Mucosa of stomach (tissue), 1 donor: ENCODE measurements at regions not wholly inside any gene's neighbourhood (a gene's known extent, or its start where the extent isn't known, plus 50 kb on each side); places are given as distances from the start of the nearest gene placed in this dataset.

Source experiments
- H3K27me3 ChIP-seq: one replicate; pipeline ENCODE4 v1.7.0; 2013; ENCODE audit warnings: mild to moderate bottlenecking, low read length; ENCODE audit not compliant: control insufficient read depth, insufficient read depth
- H3K36me3 ChIP-seq: one replicate; pipeline ENCODE4 v1.7.0; 2013; ENCODE audit warnings: low read length; ENCODE audit not compliant: control insufficient read depth, insufficient read depth
- H3K4me1 ChIP-seq: one replicate; pipeline ENCODE4 v1.7.0; 2013; ENCODE audit warnings: mild to moderate bottlenecking, low read length; ENCODE audit not compliant: control insufficient read depth, insufficient read depth
- H3K4me3 ChIP-seq: one replicate; pipeline ENCODE4 v1.7.0; 2013; ENCODE audit warnings: low read length
- H3K9ac ChIP-seq: one replicate; pipeline ENCODE4 v1.7.0; 2013; ENCODE audit warnings: mild to moderate bottlenecking, low read length, moderate library complexity
- H3K9me3 ChIP-seq: one replicate; pipeline ENCODE4 v1.7.0; 2013; ENCODE audit warnings: mild to moderate bottlenecking, low read length, moderate library complexity; ENCODE audit not compliant: control insufficient read depth
- donor health status: Pancreatic carcinoma.

DNA sequence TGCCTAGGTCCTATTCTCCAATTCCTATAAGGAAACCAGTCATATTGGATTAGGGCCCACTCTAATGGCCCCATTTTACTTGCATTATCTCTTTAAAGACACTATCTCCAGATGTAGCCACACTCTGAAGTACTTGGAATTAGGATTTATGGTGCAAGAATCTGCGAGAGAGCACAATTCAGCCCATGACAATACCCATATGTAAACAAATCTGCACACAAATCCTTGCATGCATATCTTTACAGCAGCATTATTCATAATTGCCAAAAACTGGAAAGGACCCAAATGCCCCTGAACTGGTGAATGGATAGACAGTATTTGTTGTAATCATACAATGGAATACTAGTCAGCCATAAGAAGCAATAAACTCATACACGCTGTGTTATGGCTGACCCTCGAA lies 229.8 kb upstream of the ADAMTS5 start:
- H3K9ac ChIP-seq: no peak overlapping the region

GRCh38 chr21:27192281-27192949 lies 225.5 kb upstream of the ADAMTS5 start:
- H3K36me3 ChIP-seq: no peaks in the 10 kb centered on the region
- no peaks in the 10 kb centered on the region for H3K27me3 ChIP-seq
- H3K9me3 ChIP-seq: no peaks in the 10 kb centered on the region
- H3K4me1 ChIP-seq: no peaks in the 10 kb centered on the region
- H3K9ac ChIP-seq: no peak overlapping the region
- no peak overlapping the region for H3K4me3 ChIP-seq

More for the DNA sequence above, 229.8 kb upstream of the ADAMTS5 start:
- Histone ChIP-seq H3K4me3 (no peak overlapping the region), H3K4me1 (no peaks in the 10 kb centered on the region), H3K27me3 (no peaks in the 10 kb centered on the region), H3K9me3 (no peaks in the 10 kb centered on the region), H3K36me3 (no peaks in the 10 kb centered on the region)

GRCh38 chr21:27190601-27191000 lies 223.7 kb upstream of the ADAMTS5 start:
- no peak overlapping the region for H3K4me3 ChIP-seq
- no peak overlapping the region for H3K9ac ChIP-seq
- H3K36me3 ChIP-seq: no peaks in the 10 kb centered on the region
- H3K4me1 ChIP-seq: no peaks in the 10 kb centered on the region
- H3K27me3 ChIP-seq: no peaks in the 10 kb centered on the region
- H3K9me3 ChIP-seq: no peaks in the 10 kb centered on the region

GRCh38 chr21:27189870-27190269 lies 223.0 kb upstream of the ADAMTS5 start:
- H3K9ac ChIP-seq: no peak overlapping the region
- no peaks in the 10 kb centered on the region for H3K4me1 ChIP-seq
- no peak overlapping the region for H3K4me3 ChIP-seq

GRCh38 chr21:27173053-27173452 lies 206.2 kb upstream of the ADAMTS5 start:
- Histone ChIP-seq H3K36me3 (no peaks in the 10 kb centered on the region), H3K4me1 (no peaks in the 10 kb centered on the region), H3K4me3 (no peak overlapping the region), H3K27me3 (no peaks in the 10 kb centered on the region), H3K9me3 (no peaks in the 10 kb centered on the region), H3K9ac (no peak overlapping the region)

More at GRCh38 chr21:27189870-27190269, 223.0 kb upstream of the ADAMTS5 start:
- Histone ChIP-seq H3K9me3 (no peaks in the 10 kb centered on the region), H3K36me3 (no peaks in the 10 kb centered on the region), H3K27me3 (no peaks in the 10 kb centered on the region)

DNA sequence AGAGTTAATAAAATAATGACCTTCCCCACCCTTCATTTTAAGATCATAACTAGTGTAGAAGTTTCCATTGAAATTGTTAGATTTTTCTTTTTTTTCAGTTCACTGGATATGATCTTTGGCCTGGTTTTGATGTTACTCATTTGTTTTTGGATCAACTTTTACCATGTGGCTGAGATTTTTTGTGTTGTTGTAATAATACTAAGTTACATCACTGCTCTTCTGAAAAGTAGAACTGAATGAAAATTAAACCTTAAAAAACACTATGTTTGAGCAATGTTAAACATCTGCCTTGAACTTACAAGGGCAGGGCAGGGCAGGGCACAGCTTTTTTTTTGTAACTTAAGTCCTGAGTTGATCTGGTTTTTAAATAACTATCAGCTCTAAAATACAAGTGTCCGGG lies 204.8 kb upstream of the ADAMTS5 start:
- Histone ChIP-seq H3K27me3 (no peaks in the 10 kb centered on the region), H3K9ac (no peak overlapping the region), H3K4me3 (no peak overlapping the region), H3K4me1 (no peaks in the 10 kb centered on the region), H3K36me3 (no peaks in the 10 kb centered on the region), H3K9me3 (no peaks in the 10 kb centered on the region)

GRCh38 chr21:27168084-27168483 lies 201.2 kb upstream of the ADAMTS5 start:
- H3K9me3 ChIP-seq: no peaks in the 10 kb centered on the region
- H3K4me1 ChIP-seq: no peaks in the 10 kb centered on the region
- no peaks in the 10 kb centered on the region for H3K36me3 ChIP-seq
- no peaks in the 10 kb centered on the region for H3K27me3 ChIP-seq
- H3K4me3 ChIP-seq: no peak overlapping the region
- H3K9ac ChIP-seq: no peak overlapping the region

DNA sequence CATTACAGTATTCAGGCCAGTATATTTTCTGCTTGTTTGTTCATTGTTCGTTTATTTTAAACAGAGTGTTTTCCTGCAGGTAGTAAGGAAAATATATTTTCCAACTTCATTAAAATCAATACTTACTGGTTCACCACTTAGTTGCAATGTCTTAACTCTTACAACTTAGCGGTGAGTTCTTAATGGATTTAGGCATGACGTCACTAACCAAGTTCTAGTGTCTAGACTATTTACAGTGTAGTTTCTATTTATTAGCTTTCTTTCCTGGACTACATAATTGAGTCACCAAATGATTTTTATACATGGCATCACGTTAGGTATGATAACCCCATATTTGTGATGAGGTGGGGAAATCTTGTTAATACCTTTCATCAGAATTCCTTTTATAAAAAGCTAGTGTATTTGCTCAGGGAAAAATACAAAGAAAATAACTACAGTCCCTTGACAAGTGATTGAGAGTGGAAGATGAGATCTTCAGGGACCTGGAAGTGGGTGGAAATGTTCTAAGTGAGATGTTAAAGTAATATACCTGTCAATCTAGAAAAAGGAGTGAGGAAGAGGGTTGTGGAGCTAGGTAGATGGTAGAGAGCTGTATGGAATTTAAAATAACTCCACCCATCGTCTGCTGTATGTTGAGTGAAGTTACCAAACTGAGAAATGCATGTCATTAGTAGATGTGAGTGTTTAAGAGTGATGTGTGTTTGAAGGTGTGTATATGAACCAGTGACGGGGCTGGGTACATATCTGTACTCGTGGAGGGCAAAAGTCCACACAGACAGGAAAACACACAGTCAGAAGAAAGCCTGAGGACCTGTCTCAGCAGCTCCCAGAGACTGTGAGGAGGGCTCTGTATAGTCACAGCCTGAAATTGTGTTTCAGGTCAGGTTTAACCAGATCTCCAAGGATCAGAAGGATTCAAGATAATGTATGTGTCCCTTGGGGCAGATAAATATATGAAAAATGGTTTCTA lies 197.6 kb upstream of the ADAMTS5 start:
- Histone ChIP-seq H3K27me3 (no peaks in the 10 kb centered on the region), H3K9me3 (no peaks in the 10 kb centered on the region), H3K4me1 (no peaks in the 10 kb centered on the region), H3K36me3 (no peaks in the 10 kb centered on the region), H3K4me3 (no peak overlapping the region), H3K9ac (no peak overlapping the region)

DNA sequence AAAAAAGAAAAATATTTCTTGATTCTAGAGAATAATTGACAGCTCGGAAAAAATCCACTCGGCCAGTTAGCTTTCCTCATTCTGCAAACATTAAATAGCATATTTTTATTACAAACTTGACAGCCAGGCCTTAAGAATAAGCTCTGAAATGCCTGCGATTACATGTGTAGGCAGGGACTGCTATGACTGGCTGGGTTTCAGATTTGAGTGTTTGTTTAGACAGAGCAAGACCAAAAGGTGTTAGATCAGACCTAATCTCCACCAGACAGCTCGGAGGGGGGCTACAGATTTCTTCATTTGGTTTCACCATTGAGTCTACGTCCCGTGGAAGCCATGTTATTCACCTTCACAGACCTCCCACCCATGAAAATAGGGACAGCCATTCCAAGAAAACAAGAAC lies 192.1 kb upstream of the ADAMTS5 start:
- Histone ChIP-seq H3K4me3 (no peak overlapping the region), H3K36me3 (no peaks in the 10 kb centered on the region), H3K9me3 (no peaks in the 10 kb centered on the region), H3K9ac (no peak overlapping the region), H3K27me3 (no peaks in the 10 kb centered on the region), H3K4me1 (no peaks in the 10 kb centered on the region)

- no peaks in the 10 kb centered on the region for H3K4me1 ChIP-seq
Observed at GRCh38 chr21:27157097-27157496, 190.2 kb upstream of the ADAMTS5 start.

DNA sequence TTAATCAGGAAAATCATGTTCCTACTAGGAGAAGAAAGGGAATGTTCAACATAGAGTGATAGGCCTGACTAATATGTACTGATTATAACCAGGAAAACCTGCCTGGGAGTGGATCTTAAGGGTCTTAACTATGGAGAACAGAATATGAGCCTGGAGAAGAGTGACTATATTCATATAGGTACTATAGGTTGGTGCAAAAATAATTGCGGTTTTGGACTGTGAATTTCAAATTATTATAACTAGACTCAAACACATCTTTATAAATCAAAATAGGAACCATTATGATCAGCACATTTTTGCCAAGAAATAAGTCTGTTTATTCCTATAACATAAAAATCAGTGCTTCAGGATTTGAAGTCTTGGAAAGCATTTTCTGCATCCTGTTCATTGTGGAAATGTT lies 189.8 kb upstream of the ADAMTS5 start:
- Histone ChIP-seq H3K36me3 (no peaks in the 10 kb centered on the region), H3K9ac (no peak overlapping the region), H3K4me3 (no peak overlapping the region), H3K9me3 (no peaks in the 10 kb centered on the region), H3K4me1 (no peaks in the 10 kb centered on the region), H3K27me3 (no peaks in the 10 kb centered on the region)

More at GRCh38 chr21:27157097-27157496, 190.2 kb upstream of the ADAMTS5 start:
- H3K27me3 ChIP-seq: no peaks in the 10 kb centered on the region
- H3K4me3 ChIP-seq: no peak overlapping the region
- no peak overlapping the region for H3K9ac ChIP-seq
- no peaks in the 10 kb centered on the region for H3K36me3 ChIP-seq
- no peaks in the 10 kb centered on the region for H3K9me3 ChIP-seq

- no peaks in the 10 kb centered on the region for H3K27me3 ChIP-seq
- H3K9ac ChIP-seq: no peak overlapping the region
- H3K36me3 ChIP-seq: no peaks in the 10 kb centered on the region
- no peaks in the 10 kb centered on the region for H3K4me1 ChIP-seq
- H3K4me3 ChIP-seq: no peak overlapping the region
- no peaks in the 10 kb centered on the region for H3K9me3 ChIP-seq
Observed at GRCh38 chr21:27155130-27155500, 188.2 kb upstream of the ADAMTS5 start.
